ENCODE measurements at regions not wholly inside any gene's neighbourhood (a gene's known extent, or its start where the extent isn't known, plus 50 kb on each side); places are given as distances from the start of the nearest gene placed in this dataset.

DNA sequence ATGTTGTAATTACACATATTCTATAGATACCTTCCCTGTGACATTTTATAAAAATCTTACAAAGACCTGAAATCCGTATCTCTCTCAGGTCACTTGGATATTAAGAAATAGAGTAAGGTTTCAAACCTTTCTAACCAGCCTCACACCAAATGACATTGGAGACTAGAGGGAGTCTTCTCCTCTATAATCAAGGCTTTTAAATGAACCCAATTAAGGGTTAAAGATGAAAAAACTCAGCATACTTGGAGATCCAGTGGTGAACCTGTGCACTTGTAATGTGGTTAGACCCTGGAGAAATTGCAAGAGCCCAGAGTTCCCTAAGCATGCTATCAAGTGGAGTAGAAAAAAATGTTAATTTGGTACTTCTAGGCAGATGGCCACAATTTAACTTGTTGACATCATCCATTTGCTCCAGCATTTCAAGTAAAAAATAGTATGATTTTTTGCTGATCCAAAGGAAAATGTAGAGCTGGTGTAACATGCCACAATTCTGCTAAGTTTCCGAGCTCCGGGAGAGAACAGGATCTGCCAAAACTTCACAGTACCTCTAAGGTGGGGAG lies 554.1 kb upstream of the MIR17HG start:
- no peak overlapping the region for H3K18ac ChIP-seq (ENCODE audit: low read length)
- H2AK5ac ChIP-seq (ENCODE audit: low read length) = no peak overlapping the region
- no CpG with 5 or more reads among the region's 3 CpGs for WGBS (ENCODE audit: extremely low coverage, insufficient coverage, insufficient read length)

DNA sequence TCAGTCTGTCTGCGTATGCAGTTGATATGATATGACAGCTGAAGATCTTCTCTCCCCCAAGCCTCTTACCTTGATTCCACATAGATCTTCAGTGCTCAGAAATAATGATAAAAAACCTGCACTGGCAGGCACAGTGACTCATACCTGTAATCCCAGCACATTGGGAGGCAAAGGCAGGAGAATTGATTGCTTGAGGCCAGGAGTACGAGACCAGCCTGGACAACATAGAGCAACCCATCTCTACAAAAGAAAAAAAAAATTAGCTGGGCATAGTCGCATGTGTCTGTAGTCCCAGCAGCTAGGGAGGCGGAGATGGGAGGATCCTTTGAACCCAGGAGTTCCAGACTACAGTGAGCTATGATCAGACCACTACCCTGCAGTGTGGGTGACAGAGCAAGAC lies 551.0 kb upstream of the MIR17HG start:
- Histone ChIP-seq H3K27me3 (ENCODE audit: insufficient read depth, low read length) (no peaks in the 10 kb centered on the region), H3K14ac (ENCODE audit: low read length) (no peak overlapping the region), H3K4me2 (ENCODE audit: low read length) (no peak overlapping the region), H4K8ac (ENCODE audit: low read depth, low read length) (no peak overlapping the region), H4K91ac (ENCODE audit: low read depth, low read length) (no peak overlapping the region), H2BK5ac (ENCODE audit: low read depth, low read length, poor library complexity) (no peak overlapping the region), H3K36me3 (ENCODE audit: control insufficient read depth in 1 of 2, insufficient read depth in 2 of 2, low read length in 2 of 2) (no peaks in the 10 kb centered on the region), H2AK5ac (ENCODE audit: low read length) (no peak overlapping the region), H3K4me3 (ENCODE audit: low read depth, low read length) (no peak overlapping the region), H3K18ac (ENCODE audit: low read length) (no peak overlapping the region), H4K12ac (ENCODE audit: low read depth, low read length) (no peak overlapping the region), H3K4ac (ENCODE audit: low read depth, low read length) (no peak overlapping the region), H3K79me1 (ENCODE audit: low read length) (no peaks in the 10 kb centered on the region), H2BK120ac (ENCODE audit: insufficient read depth, low read length, poor library complexity) (no peak overlapping the region), H3K79me2 (ENCODE audit: control insufficient read depth, insufficient read depth, low read length, poor library complexity) (no peaks in the 10 kb centered on the region), H2AFZ (ENCODE audit: insufficient read depth, low read length, poor library complexity) (no peak overlapping the region), H2BK12ac (ENCODE audit: low read length) (no peak overlapping the region), H3K9ac (ENCODE audit: low read length) (no peak overlapping the region), H3K27ac (ENCODE audit: low read depth, low read length) (no peak overlapping the region), H3K4me1 (ENCODE audit: control insufficient read depth in 1 of 2, insufficient read depth in 2 of 2, low read length in 2 of 2) (no peaks in the 10 kb centered on the region), H3K23ac (ENCODE audit: low read length) (no peak overlapping the region), H3K9me3 (ENCODE audit: insufficient read depth, low read depth, low read length) (no peaks in the 10 kb centered on the region)
- no CpG with 5 or more reads among the region's 4 CpGs for WGBS (ENCODE audit: extremely low coverage, insufficient coverage, insufficient read length)
- DNase-seq = no peak

More for the DNA sequence above, 554.1 kb upstream of the MIR17HG start:
- Histone ChIP-seq H3K4ac (ENCODE audit: low read depth, low read length) (no peak overlapping the region), H4K91ac (ENCODE audit: low read depth, low read length) (no peak overlapping the region), H3K36me3 (ENCODE audit: control insufficient read depth in 1 of 2, insufficient read depth in 2 of 2, low read length in 2 of 2) (no peaks in the 10 kb centered on the region), H2BK5ac (ENCODE audit: low read depth, low read length, poor library complexity) (no peak overlapping the region), H3K4me1 (ENCODE audit: control insufficient read depth in 1 of 2, insufficient read depth in 2 of 2, low read length in 2 of 2) (no peaks in the 10 kb centered on the region), H2BK12ac (ENCODE audit: low read length) (no peak overlapping the region), H2BK120ac (ENCODE audit: insufficient read depth, low read length, poor library complexity) (no peak overlapping the region), H3K9ac (ENCODE audit: low read length) (no peak overlapping the region), H3K79me1 (ENCODE audit: low read length) (no peaks in the 10 kb centered on the region), H3K4me2 (ENCODE audit: low read length) (no peak overlapping the region), H3K27me3 (ENCODE audit: insufficient read depth, low read length) (no peaks in the 10 kb centered on the region), H4K12ac (ENCODE audit: low read depth, low read length) (no peak overlapping the region), H2AFZ (ENCODE audit: insufficient read depth, low read length, poor library complexity) (no peak overlapping the region), H3K14ac (ENCODE audit: low read length) (no peak overlapping the region), H3K27ac (ENCODE audit: low read depth, low read length) (no peak overlapping the region), H3K9me3 (ENCODE audit: insufficient read depth, low read depth, low read length) (no peaks in the 10 kb centered on the region), H4K8ac (ENCODE audit: low read depth, low read length) (no peak overlapping the region), H3K79me2 (ENCODE audit: control insufficient read depth, insufficient read depth, low read length, poor library complexity) (no peaks in the 10 kb centered on the region), H3K4me3 (ENCODE audit: low read depth, low read length) (no peak overlapping the region), H3K23ac (ENCODE audit: low read length) (no peak overlapping the region)
- no peak for DNase-seq

DNA sequence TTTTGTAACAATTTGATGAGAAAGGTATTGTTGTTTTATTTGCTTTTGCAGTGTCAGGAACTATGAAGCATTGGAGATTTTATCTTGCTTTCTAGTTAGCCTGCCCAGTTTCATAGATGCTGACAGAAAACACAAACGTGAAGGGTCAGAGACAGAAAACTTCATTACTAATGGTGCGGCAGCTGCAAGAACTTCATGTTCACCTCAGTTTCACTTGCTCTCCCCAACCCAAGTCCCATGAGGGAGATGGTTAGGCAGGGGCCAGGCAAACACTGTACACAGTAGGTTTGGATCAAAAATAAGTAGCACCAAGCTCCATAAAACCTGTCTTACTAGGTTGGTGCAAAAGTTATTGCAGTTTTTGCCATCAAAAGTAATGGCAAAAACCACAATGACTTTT lies 550.2 kb upstream of the MIR17HG start:
- Histone ChIP-seq H2BK120ac (ENCODE audit: insufficient read depth, low read length, poor library complexity) (no peak overlapping the region), H4K91ac (ENCODE audit: low read depth, low read length) (no peak overlapping the region), H3K79me2 (ENCODE audit: control insufficient read depth, insufficient read depth, low read length, poor library complexity) (no peaks in the 10 kb centered on the region), H2BK12ac (ENCODE audit: low read length) (no peak overlapping the region), H2AFZ (ENCODE audit: insufficient read depth, low read length, poor library complexity) (no peak overlapping the region), H3K18ac (ENCODE audit: low read length) (no peak overlapping the region), H3K4me3 (ENCODE audit: low read depth, low read length) (no peak overlapping the region), H3K4ac (ENCODE audit: low read depth, low read length) (no peak overlapping the region), H4K8ac (ENCODE audit: low read depth, low read length) (no peak overlapping the region), H3K27ac (ENCODE audit: low read depth, low read length) (no peak overlapping the region), H3K27me3 (ENCODE audit: insufficient read depth, low read length) (no peaks in the 10 kb centered on the region), H2BK5ac (ENCODE audit: low read depth, low read length, poor library complexity) (no peak overlapping the region), H3K23ac (ENCODE audit: low read length) (no peak overlapping the region), H3K4me1 (ENCODE audit: control insufficient read depth in 1 of 2, insufficient read depth in 2 of 2, low read length in 2 of 2) (no peaks in the 10 kb centered on the region), H4K12ac (ENCODE audit: low read depth, low read length) (no peak overlapping the region), H3K14ac (ENCODE audit: low read length) (no peak overlapping the region), H2AK5ac (ENCODE audit: low read length) (no peak overlapping the region), H3K36me3 (ENCODE audit: control insufficient read depth in 1 of 2, insufficient read depth in 2 of 2, low read length in 2 of 2) (no peaks in the 10 kb centered on the region), H3K9ac (ENCODE audit: low read length) (no peak overlapping the region), H3K79me1 (ENCODE audit: low read length) (no peaks in the 10 kb centered on the region), H3K9me3 (ENCODE audit: insufficient read depth, low read depth, low read length) (no peaks in the 10 kb centered on the region), H3K4me2 (ENCODE audit: low read length) (no peak overlapping the region)
- no CpG with 5 or more reads among the region's 2 CpGs for WGBS (ENCODE audit: extremely low coverage, insufficient coverage, insufficient read length)
- DNase-seq = no peak

DNA sequence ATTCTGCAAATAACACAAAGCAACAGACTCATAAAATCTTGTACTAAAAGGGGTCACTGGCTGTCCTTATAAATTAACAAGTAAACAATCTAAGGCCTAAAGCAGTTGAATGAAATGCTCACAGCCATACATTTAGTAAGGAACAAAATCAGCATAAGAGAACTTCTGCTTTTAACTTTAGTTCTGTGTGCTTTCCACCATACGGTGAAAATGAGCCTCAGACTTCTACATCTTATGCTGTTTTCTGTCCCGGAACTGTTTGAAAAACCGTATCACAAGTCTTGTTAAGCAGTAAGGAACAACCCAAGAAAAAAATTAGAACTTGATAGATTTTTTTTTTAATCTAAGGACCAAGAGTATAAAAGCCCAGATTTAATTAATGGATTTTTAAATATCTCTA lies 549.1 kb upstream of the MIR17HG start:
- H2BK12ac ChIP-seq (ENCODE audit: low read length) = no peak overlapping the region
- no peaks in the 10 kb centered on the region for H3K36me3 ChIP-seq (ENCODE audit: control insufficient read depth in 1 of 2, insufficient read depth in 2 of 2, low read length in 2 of 2)
- H3K14ac ChIP-seq (ENCODE audit: low read length) = no peak overlapping the region
- H2AFZ ChIP-seq (ENCODE audit: insufficient read depth, low read length, poor library complexity) = no peak overlapping the region
- H3K27me3 ChIP-seq (ENCODE audit: insufficient read depth, low read length) = no peaks in the 10 kb centered on the region
- H3K9ac ChIP-seq (ENCODE audit: low read length) = no peak overlapping the region
- H3K27ac ChIP-seq (ENCODE audit: low read depth, low read length) = no peak overlapping the region
- WGBS (ENCODE audit: extremely low coverage, insufficient coverage, insufficient read length) = no CpG with 5 or more reads among the region's 3 CpGs
- no peak overlapping the region for H4K8ac ChIP-seq (ENCODE audit: low read depth, low read length)
- H3K79me2 ChIP-seq (ENCODE audit: control insufficient read depth, insufficient read depth, low read length, poor library complexity) = no peaks in the 10 kb centered on the region
- no peak overlapping the region for H3K18ac ChIP-seq (ENCODE audit: low read length)
- H3K9me3 ChIP-seq (ENCODE audit: insufficient read depth, low read depth, low read length) = no peaks in the 10 kb centered on the region
- DNase-seq = no peak
- H2BK5ac ChIP-seq (ENCODE audit: low read depth, low read length, poor library complexity) = no peak overlapping the region
- no peak overlapping the region for H3K23ac ChIP-seq (ENCODE audit: low read length)
- no peak overlapping the region for H2BK120ac ChIP-seq (ENCODE audit: insufficient read depth, low read length, poor library complexity)
- H3K4ac ChIP-seq (ENCODE audit: low read depth, low read length) = no peak overlapping the region
- H4K12ac ChIP-seq (ENCODE audit: low read depth, low read length) = no peak overlapping the region
- H3K4me2 ChIP-seq (ENCODE audit: low read length) = no peak overlapping the region
- H2AK5ac ChIP-seq (ENCODE audit: low read length) = no peak overlapping the region
- H3K4me1 ChIP-seq (ENCODE audit: control insufficient read depth in 1 of 2, insufficient read depth in 2 of 2, low read length in 2 of 2) = no peaks in the 10 kb centered on the region
- H3K79me1 ChIP-seq (ENCODE audit: low read length) = no peaks in the 10 kb centered on the region
- H4K91ac ChIP-seq (ENCODE audit: low read depth, low read length) = no peak overlapping the region
- H3K4me3 ChIP-seq (ENCODE audit: low read depth, low read length) = no peak overlapping the region

Data from trophoblast cell (in vitro differentiated cells and primary cell).